Gastroesophageal sphincter (tissue), 3 donors: ENCODE measurements at regions not wholly inside any gene's neighbourhood (a gene's known extent, or its start where the extent isn't known, plus 50 kb on each side); places are given as distances from the start of the nearest gene placed in this dataset.

Source experiments
- CTCF ChIP-seq, 4 experiments: fragments of 200-600 bp in 2 of 4; fragments of 450-650 bp in 2 of 4; sonication (generic) in 1 of 4; IDR thresholded peaks; one replicate each; pipeline ENCODE4 v1.5.1; 2017 to 2019; ENCODE audit warnings: antibody characterized with exemption in 4 of 4, mild to moderate bottlenecking in 2 of 4, moderate library complexity in 2 of 4
- POLR2A ChIP-seq, 2 donors: fragments of 450-650 bp; IDR thresholded peaks; one replicate each; pipeline ENCODE4 v1.6.1; 2017; ENCODE audit warnings: antibody characterized with exemption in 2 of 2, mild to moderate bottlenecking in 2 of 2, moderate library complexity in 1 of 2

- TF ChIP-seq POLR2A (IDR thresholded peaks at IDR 0.05) (no peak), CTCF (IDR thresholded peaks at IDR 0.05) (no peak)
Observed at GRCh38 chr6:68040312-68040778, 594.7 kb upstream of the ADGRB3 start.
